GM19438 (cell line): ENCODE measurements at regions not wholly inside any gene's neighbourhood (a gene's known extent, or its start where the extent isn't known, plus 50 kb on each side); places are given as distances from the start of the nearest gene placed in this dataset.
"Not testable (repeated sequence)": the region's sequence is repeated elsewhere in the genome, so short reads cannot be mapped to it uniquely, and the experiment has no call there.

Source experiments
- ATAC-seq: cut with Tn5 transposase; IDR thresholded peaks from one replicate; pipeline ENCODE4 v1.9.1; 2021; ENCODE audit warnings: low read depth; ENCODE audit not compliant: unreplicated experiment

DNA sequence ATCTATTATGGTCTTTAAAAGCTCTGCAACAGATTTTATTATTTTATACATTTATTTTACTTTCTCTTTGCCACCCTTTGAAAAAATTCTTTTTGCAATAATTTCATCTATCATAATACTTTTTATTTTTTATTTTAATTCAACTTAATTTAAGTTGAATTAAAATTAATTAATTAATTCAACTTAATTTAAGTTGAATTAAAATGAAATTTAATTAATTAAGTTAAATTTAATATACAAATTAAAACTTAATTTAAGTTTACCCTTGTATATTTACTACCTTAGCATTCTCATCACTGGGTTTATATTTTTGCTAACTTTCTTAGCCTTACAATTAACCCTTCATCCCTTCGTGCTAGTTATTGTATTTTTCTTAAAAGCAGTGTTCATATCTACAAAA lies 301.4 kb downstream of the SLITRK5 start:
- no peak for ATAC-seq

- no peak for ATAC-seq
Observed at GRCh38 chr13:87975035-87975434, 303.9 kb downstream of the SLITRK5 start.

DNA sequence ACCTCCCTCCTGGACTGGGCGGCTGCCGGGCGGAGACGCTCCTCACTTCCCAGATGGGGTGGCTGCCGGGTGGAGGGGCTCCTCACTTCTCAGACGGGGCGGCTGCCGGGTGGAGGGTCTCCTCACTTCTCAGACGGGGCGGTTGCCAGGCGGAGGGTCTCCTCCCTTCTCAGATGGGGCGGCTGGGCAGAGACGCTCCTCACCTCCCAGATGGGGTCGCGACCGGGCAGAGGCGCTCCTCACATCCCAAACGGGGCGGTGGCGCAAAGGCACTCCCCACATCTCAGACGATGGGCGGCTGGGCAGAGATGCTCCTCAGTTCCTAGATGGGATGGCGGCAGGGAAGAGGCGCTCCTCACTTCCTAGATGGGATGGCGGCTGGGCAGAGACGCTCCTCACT lies 305.5 kb downstream of the SLITRK5 start:
- ATAC-seq: not testable (repeated sequence)

GRCh38 chr13:87981416-87981815 lies 310.2 kb downstream of the SLITRK5 start:
- ATAC-seq: no peak

GRCh38 chr13:87982400-87982799 lies 311.2 kb downstream of the SLITRK5 start:
- ATAC-seq: no peak

- ATAC-seq: no peak
Observed at GRCh38 chr13:87986639-87987250, 315.6 kb downstream of the SLITRK5 start.

DNA sequence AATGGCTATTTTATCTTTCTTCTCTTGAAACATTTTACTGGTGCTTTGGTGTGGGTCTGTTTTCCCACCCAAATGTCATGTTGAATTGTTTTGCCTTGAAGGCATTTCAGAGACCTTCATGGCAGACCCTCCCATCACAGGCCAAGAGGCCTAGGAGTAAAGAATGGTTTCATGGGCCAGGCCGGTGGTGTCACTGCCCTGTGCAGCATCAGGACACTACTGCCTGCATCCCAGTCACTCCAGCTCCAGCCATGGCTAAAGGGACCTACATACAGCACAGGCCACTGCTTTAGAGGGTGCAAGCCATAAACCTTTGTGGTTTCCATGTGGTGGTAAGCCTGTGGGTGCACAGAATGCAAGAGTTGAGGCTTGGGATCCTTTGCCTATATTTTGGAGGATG lies 326.9 kb downstream of the SLITRK5 start:
- ATAC-seq: no peak

DNA sequence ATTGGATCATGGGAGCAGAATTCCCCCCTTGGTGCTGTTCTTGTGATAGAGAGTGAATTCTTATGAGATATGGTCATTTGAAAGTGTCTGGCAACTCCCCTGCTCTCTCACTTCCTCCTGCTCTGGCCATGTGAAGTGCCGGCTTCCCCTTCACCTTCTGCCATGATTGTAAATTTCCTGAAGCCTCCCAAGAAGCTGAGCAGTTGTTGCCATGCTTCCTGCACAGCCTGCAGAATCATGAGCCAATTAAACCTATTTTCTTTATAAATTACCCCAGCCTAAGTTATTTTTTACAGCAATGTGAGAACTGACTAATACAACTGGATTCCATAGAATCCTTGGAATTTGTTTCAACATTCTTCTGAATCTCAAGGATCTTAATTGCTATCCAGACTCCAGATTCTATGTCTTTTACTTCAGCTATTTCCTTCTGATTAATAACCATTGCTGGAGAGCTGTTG lies 328.1 kb downstream of the SLITRK5 start:
- ATAC-seq: no peak

- ATAC-seq: no peak
Observed at GRCh38 chr13:87999788-88000187, 328.6 kb downstream of the SLITRK5 start.

DNA sequence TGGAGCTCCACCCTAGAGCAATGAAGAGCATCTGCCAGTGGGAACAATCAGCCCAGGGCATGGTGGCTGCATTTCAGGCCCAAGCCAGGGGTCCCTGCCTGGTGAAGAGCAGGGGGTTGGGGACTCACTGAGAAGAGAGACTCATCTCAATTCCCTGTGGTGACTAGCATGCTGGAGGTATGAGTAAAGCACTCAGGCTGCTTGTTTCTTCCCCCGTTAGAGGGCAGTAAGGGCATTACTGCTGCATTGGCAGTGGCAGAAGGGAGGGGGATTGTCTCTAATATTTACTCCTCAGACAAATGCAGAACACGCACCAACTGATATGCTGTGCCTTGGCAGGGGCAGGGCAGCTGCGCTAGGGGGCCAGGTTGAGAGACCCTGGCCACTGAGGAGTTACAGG lies 329.1 kb downstream of the SLITRK5 start:
- no peak for ATAC-seq

DNA sequence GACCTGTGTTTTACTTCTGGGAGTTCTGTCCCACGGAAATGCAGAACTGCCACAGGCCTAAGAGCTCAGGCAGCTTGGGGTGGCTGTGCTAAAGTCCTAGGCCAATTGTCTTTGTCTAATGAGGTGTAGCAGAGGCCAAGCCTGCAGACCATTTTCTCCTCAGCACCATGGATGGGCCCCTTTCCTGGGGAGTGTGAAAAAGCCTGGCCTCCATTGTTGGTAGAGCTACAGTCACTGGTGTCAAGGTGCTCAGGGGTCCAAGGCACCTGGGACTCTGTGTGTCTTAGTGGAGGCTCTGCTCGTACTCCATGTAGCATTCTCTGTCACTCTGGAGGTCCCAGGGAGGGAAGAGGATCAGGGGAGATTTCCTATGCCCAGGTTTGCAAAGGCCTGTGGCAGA lies 329.6 kb downstream of the SLITRK5 start:
- ATAC-seq: no peak

DNA sequence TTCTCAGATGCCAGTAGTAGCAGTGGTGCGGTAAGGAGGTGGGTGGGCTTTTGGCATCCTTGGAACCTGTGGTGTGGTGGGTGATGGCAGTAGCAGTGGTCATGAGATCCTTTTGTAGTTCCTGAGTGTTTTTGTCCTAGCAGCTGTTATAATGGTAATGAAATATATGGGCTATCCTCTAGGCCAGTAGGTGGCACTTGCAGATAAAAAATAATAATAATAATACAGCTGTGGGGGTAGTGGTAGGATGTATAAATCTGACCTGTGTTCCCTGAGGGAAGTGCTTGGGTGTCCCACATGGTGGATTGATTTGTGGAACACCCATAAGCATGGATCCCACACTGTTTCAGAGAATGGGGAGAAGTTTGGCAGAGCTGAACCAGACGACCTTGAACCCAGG lies 334.0 kb downstream of the SLITRK5 start:
- ATAC-seq: no peak

GRCh38 chr13:88014527-88014926 lies 343.4 kb downstream of the SLITRK5 start:
- ATAC-seq: no peak

GRCh38 chr13:88022431-88023208 lies 351.4 kb downstream of the SLITRK5 start:
- no peak for ATAC-seq

- no peak for ATAC-seq
Observed at GRCh38 chr13:88026241-88026640, 355.1 kb downstream of the SLITRK5 start.

GRCh38 chr13:88031980-88032559 lies 360.9 kb downstream of the SLITRK5 start:
- no peak for ATAC-seq

DNA sequence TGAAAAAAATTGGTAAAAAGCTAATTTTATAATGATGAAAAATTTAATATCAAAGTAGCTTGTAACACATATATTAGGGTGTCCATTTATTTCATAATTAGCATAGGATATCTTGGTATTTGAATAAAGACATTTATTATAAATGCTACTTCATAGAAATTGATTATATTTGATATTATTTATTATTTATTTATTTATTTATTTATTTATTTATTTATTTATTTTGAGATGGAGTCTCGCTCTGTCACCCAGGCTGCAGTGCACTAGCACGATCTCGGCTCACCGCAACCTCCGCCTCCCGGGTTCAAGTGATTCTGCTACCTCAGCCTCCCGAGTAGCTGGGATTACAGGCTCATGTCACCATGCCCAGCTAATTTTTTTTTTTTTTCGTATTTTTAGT lies 365.0 kb downstream of the SLITRK5 start:
- ATAC-seq: not testable (repeated sequence)

- no peak for ATAC-seq
Observed at GRCh38 chr13:88042489-88042888, 371.3 kb downstream of the SLITRK5 start.

GRCh38 chr13:88051746-88052482 lies 380.7 kb downstream of the SLITRK5 start:
- ATAC-seq: no peak

GRCh38 chr13:88063741-88064140 lies 392.6 kb downstream of the SLITRK5 start:
- no peak for ATAC-seq

GRCh38 chr13:88066847-88067246 lies 395.7 kb downstream of the SLITRK5 start:
- ATAC-seq: no peak
